Right renal cortex interstitium (tissue), 3 donors: ENCODE measurements at regions not wholly inside any gene's neighbourhood (a gene's known extent, or its start where the extent isn't known, plus 50 kb on each side); places are given as distances from the start of the nearest gene placed in this dataset.

Experiments used
- DNase-seq, 3 donors: peaks; one replicate each; pipeline ENCODE4 v3.0.0-alpha.2; 2013; ENCODE audit warnings: low read depth in 3 of 3, low spot score in 2 of 3

DNA sequence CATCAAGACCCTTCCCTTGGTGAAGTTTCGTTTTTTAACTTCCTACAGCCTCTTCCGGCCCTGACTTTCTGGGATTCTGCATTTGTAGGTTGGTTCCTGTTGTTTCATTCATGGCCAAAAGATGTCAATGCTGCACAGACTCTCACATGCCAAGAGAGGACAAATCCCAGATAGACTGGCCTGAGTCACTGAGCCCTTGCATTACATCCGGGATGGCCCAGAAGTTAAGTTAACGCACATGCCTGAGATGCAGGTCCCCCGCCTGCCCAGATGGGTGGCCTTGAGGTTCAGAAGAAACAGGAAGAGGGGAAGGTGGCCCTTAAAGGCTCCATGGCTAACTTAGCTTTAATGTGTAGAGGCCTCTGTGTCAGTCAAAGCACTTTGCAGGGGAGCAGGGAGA lies 51.6 kb upstream of the SRGAP3 start:
- DNase-seq, result no peak

DNA sequence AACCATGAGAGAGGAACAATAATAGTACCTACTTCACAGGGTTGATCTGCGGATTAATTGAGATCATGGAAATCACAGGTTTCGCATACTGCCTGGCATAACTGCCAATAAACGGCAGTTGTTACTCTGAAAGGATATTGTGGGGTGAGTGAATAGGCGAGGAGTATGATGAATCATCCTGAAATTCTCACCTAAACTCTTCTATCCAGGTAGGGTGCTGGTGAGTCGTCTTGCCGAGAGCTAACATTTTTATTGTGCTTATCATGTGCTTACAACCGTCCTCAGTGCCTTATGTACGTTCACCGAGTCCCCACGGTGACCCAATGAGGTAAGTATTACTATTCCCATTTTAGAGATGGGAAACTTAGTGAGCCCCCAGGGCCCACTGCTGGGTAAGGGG lies 52.4 kb upstream of the SRGAP3 start:
- DNase-seq, result no peak

DNA sequence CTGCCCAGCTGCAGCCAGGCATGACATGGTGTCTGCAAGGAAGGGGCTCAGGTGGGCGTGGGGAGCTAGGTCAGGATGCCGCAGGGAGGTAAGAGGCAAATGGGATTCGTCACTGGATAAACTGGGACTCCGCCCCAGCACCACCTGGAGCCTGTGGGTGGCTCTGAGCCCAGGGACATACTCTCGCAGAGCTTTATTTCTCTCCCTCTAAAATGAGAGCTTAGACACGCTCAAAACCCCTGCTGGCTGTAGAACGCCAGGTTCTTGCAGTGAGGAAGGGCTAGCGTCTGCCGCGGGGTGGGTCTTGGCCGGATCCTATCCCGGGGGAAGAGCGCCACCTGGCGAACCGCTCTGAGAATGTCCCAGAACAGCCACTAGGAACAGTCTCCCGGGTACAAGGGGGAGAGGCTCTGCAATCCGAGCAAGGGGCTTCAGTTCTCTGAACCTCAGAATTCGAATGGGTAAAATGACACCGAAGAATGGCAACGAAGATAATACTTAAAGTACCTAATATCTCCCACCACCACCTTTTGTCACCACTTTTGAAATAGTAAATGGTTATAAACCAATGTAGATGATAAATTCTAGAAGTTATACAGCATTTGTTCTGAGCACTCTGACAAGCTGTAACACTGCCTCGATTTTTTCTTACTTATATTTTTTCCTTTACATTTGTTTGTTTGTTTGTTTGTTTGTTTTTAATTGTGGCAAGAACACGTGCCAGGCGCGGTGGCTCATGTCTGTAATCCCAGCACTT lies 53.2 kb upstream of the SRGAP3 start:
- peak; percentile 73 to 77 (median 76) for DNase-seq

DNA sequence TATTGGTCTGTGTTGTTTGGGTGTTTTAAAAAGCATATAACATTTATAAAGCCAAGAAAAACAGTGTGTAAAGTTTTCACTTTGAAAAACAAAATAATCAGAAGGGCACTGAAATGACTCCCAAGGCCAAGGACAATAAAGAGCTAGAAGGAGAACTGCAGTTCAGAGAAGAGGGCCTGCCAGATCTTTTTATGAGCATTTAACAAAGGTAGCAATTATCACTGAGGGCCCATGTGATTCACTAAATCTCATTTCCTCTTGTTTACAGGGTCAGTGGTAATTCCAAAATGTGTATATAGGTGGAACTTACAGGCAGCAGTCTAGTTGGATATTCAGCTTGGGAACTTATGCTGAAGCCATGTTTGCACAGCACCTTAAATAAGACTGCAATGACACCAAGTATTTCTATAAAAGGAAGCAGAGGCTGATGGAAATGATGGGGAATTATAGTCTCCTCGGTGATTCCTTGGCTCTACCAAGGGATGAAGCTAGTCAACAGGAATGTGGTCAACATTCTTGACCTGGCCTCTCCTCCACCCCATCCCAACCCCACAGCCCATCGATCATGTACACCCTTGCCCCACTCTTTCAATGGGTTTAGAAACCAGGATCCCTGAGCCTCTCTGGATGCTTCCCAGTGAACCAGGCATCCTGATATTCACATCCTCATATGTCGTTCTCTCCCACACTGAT lies 54.4 kb upstream of the THUMPD3 start:
- no peak for DNase-seq

DNA sequence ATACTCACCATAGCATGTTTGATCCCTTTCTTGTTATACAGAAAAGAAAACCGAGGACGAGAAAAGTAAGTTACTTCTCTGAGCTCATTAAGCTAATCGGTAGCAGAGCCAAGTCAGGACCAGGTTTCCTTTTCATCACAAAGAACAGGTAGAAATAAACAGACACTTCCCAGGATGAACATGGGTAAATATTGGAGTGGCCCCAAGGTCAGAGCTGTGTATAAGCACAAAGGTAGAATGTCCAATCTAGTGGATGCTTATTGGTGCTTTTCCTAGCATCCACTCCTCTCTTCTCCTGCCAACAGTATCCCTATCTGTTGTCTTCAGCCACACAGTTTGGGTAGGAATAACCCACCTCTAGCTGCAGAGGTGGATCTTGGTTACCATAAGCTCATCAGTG lies 52.8 kb upstream of the THUMPD3 start:
- DNase-seq, result no peak

DNA sequence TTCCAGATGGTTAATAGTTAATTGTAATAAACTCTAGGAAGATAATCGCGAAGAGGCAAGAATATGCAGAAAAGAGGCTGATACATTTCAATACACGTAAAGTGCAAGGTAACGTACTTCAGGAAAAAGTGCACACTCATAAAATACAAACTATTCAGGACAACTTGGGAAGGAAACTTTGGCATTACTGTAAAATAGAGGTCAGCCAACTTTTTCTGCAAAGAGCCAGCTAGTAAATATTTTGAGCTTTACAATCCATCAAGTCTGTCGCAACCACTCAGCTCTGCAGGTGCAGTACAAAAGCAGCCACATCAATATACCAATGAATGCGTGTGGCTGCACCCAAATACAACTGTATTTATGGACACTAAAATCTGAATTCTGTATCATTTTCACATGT lies 51.6 kb upstream of the THUMPD3 start:
- DNase-seq, result no peak
